RWPE2 (cell line): ENCODE measurements at regions not wholly inside any gene's neighbourhood (a gene's known extent, or its start where the extent isn't known, plus 50 kb on each side); places are given as distances from the start of the nearest gene placed in this dataset.

Experiments
- ATAC-seq: fragments of 200-7000 bp; cut with Tn5 transposase; 3 replicates; pipeline ENCODE4 v1.9.1; 2021; ENCODE audit warnings: low read depth
- DNase-seq: peaks from one replicate; pipeline ENCODE4 v3.0.0-alpha.2; 2020; ENCODE audit warnings: low spot score
- H3K27ac ChIP-seq: fragments of 450-650 bp; 2 replicates; pipeline ENCODE4 v1.5.1; 2017; ENCODE audit warnings: mild to moderate bottlenecking; ENCODE audit not compliant: poor library complexity, severe bottlenecking
- H3K27me3 ChIP-seq: fragments of 250-450 bp; sonication (Bioruptor Pico); 2 replicates; pipeline ENCODE4 v1.5.1; 2021; ENCODE audit warnings: mild to moderate bottlenecking, moderate library complexity; ENCODE audit not compliant: insufficient read depth, poor library complexity, severe bottlenecking
- H3K36me3 ChIP-seq: fragments of 250-450 bp; sonication (Bioruptor Pico); 2 replicates; pipeline ENCODE4 v1.5.1; 2020; ENCODE audit warnings: low read depth, mild to moderate bottlenecking, moderate library complexity
- H3K4me1 ChIP-seq: fragments of 250-450 bp; sonication (Bioruptor Pico); 2 replicates; pipeline ENCODE4 v1.5.1; 2021; ENCODE audit warnings: mild to moderate bottlenecking, moderate library complexity; ENCODE audit not compliant: insufficient read depth, poor library complexity, severe bottlenecking
- H3K4me3 ChIP-seq: fragments of 250-450 bp; sonication (Bioruptor Pico); 2 replicates; pipeline ENCODE4 v1.5.1; 2021; ENCODE audit warnings: mild to moderate bottlenecking, moderate library complexity; ENCODE audit not compliant: severe bottlenecking
- H3K9me3 ChIP-seq: fragments of 250-450 bp; sonication (Bioruptor Pico); 2 replicates; pipeline ENCODE4 v1.5.1; 2021; ENCODE audit warnings: mild to moderate bottlenecking, moderate library complexity; ENCODE audit not compliant: severe bottlenecking
- TF ChIP-seq, protein P1 (sequence below): fragments of 450-650 bp; IDR thresholded peaks from one replicate; pipeline ENCODE4 v1.5.1; 2017; ENCODE audit warnings: mild to moderate bottlenecking, moderate library complexity; ENCODE audit not compliant: poor library complexity, severe bottlenecking

DNA sequence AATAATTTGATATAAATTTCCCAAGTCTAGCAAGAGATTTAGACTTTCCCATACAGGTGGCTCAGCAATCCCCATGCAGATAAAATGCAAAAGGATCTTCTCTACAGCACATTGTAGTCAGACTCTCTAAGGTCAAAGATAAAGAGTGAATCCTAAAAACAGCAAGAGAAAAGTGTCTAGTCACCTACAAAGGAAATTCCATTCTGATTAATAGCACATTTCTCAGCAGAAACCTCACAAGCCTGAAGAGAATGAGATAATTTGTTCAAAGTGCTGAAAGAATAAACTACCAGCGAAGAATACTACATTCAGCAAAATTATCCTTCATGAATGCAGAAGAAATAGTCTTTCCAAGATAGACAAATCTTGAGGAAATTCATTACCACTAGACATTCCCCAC lies 493.3 kb downstream of the PRELID2 start:
- no peak for ATAC-seq
- no peaks in the 10 kb centered on the region for H3K4me1 ChIP-seq
- TF ChIP-seq, protein P1, sequence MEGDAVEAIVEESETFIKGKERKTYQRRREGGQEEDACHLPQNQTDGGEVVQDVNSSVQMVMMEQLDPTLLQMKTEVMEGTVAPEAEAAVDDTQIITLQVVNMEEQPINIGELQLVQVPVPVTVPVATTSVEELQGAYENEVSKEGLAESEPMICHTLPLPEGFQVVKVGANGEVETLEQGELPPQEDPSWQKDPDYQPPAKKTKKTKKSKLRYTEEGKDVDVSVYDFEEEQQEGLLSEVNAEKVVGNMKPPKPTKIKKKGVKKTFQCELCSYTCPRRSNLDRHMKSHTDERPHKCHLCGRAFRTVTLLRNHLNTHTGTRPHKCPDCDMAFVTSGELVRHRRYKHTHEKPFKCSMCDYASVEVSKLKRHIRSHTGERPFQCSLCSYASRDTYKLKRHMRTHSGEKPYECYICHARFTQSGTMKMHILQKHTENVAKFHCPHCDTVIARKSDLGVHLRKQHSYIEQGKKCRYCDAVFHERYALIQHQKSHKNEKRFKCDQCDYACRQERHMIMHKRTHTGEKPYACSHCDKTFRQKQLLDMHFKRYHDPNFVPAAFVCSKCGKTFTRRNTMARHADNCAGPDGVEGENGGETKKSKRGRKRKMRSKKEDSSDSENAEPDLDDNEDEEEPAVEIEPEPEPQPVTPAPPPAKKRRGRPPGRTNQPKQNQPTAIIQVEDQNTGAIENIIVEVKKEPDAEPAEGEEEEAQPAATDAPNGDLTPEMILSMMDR = no peak

DNA sequence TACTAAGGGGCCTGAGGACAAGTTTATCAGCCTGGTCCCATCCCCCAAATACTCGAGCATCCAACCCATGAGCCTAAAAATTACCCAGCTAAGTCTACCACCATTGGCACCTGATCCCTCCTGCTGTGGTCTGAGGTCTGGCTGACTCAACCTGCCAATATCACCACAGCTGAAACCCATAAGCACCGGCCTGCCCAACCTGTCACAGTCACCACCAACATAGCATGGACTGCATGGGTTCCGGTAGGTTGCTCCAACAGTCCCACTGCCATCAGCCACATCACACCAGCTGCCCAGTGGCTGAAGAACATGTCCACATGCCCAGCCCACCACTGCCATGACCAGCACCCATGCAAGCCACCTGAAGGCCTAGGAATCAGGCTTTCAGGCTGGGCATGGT lies 495.0 kb downstream of the PRELID2 start:
- TF ChIP-seq, protein P1 = no peak

More for the DNA sequence above, 493.3 kb downstream of the PRELID2 start:
- no peaks in the 10 kb centered on the region for H3K36me3 ChIP-seq
- H3K9me3 ChIP-seq = peaks cover 4% of the 10 kb centered on the region
- DNase-seq = no peak
- H3K27ac ChIP-seq = no peak overlapping the region
- H3K27me3 ChIP-seq = no peaks in the 10 kb centered on the region
- H3K4me3 ChIP-seq = no peak overlapping the region

DNA sequence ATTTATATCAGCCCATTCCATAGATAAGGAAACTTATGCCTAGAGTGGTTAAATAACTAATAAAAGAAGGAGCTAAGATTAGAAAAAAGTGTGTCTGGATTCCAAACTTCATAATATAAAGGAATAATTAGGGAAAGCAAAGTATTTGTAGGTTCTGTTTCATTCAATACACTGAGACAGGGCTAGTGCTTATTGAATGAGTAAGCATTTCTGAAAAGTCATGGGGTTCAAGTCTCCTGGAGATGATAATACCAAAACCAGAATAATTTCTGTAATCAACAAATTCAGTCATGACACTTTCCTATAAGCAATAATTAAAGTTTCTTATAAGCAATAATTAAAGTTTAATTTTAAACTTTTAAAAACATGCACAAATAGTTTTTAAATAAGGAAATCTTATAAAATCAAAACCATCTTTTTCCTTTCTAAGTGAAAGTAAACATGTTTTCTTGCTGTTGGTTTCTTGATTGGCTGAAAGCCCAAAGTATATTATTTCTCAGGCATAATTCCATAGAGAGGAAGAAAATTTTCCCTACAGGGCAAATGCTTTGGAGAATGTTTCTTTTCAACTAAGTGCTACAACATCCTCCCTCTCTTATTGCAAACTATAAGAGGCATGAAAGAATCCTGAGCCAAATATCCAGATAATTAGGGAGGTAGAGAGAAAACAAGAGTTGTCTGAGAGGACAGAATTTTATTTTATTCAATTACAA lies 510.2 kb downstream of the PRELID2 start:
- Histone ChIP-seq H3K9me3 (no peaks in the 10 kb centered on the region), H3K4me3 (no peak overlapping the region), H3K27ac (no peak overlapping the region), H3K27me3 (no peaks in the 10 kb centered on the region), H3K4me1 (no peaks in the 10 kb centered on the region), H3K36me3 (no peaks in the 10 kb centered on the region)
- DNase-seq (no peak), ATAC-seq (no peak)
- TF ChIP-seq, protein P1 = no peak

More for the DNA sequence above, 495.0 kb downstream of the PRELID2 start:
- ATAC-seq (no peak), DNase-seq (peak; percentile 39)
- Histone ChIP-seq H3K36me3 (no peaks in the 10 kb centered on the region), H3K27me3 (no peaks in the 10 kb centered on the region), H3K9me3 (peaks cover 4% of the 10 kb centered on the region), H3K27ac (no peak overlapping the region), H3K4me3 (no peak overlapping the region), H3K4me1 (no peaks in the 10 kb centered on the region)

DNA sequence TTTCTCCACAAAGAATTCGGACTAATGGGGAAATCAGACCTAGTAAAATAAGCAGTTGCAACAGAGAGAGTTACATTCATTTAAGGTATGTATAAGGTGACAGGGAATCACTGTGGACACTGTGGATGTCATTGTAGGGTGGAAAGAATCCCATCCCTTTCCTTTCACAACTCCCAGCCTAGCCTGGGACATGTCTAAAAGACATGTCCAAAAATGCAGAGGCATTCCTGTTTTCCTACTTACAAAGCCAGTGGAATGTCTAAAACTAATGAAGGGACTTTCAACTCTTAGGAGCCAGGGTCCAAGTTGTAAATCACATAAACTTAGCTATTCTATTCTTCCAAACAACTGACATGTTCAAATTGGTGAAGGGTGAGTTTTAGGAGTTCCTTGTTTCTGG lies 511.0 kb downstream of the PRELID2 start:
- Histone ChIP-seq H3K9me3 (no peaks in the 10 kb centered on the region), H3K27me3 (no peaks in the 10 kb centered on the region), H3K4me1 (no peaks in the 10 kb centered on the region), H3K36me3 (no peaks in the 10 kb centered on the region), H3K27ac (no peak overlapping the region), H3K4me3 (no peak overlapping the region)
- ATAC-seq (no peak), DNase-seq (no peak)
- TF ChIP-seq, protein P1 = no peak

DNA sequence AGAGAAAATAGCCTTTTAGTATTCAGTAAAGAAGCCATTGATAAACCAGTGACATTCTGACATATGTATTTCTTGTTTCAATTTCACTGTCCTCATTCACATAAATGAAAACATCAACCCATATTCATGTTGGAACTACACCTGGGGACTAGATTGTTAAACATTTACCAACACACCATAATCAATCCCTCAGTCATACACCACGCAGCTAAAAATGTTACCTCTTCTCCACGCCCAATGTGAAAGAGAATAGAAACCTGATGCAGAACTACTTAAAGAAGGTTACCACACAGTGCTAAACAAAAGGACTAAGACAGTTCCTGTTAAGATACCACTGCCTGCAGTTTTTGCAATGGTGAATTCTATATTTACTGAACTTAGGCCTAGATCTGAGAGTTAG lies 518.9 kb downstream of the PRELID2 start:
- no peaks in the 10 kb centered on the region for H3K4me1 ChIP-seq
- H3K9me3 ChIP-seq = no peaks in the 10 kb centered on the region
- H3K36me3 ChIP-seq = no peaks in the 10 kb centered on the region
- no peaks in the 10 kb centered on the region for H3K27me3 ChIP-seq
- TF ChIP-seq, protein P1 = no peak
- H3K27ac ChIP-seq = no peak overlapping the region
- ATAC-seq = no peak
- H3K4me3 ChIP-seq = no peak overlapping the region
- no peak for DNase-seq
